ENCODE measurements at regions not wholly inside any gene's neighbourhood (a gene's known extent, or its start where the extent isn't known, plus 50 kb on each side); places are given as distances from the start of the nearest gene placed in this dataset.
"Not testable (repeated sequence)": the region's sequence is repeated elsewhere in the genome, so short reads cannot be mapped to it uniquely, and the experiment has no call there.

DNA sequence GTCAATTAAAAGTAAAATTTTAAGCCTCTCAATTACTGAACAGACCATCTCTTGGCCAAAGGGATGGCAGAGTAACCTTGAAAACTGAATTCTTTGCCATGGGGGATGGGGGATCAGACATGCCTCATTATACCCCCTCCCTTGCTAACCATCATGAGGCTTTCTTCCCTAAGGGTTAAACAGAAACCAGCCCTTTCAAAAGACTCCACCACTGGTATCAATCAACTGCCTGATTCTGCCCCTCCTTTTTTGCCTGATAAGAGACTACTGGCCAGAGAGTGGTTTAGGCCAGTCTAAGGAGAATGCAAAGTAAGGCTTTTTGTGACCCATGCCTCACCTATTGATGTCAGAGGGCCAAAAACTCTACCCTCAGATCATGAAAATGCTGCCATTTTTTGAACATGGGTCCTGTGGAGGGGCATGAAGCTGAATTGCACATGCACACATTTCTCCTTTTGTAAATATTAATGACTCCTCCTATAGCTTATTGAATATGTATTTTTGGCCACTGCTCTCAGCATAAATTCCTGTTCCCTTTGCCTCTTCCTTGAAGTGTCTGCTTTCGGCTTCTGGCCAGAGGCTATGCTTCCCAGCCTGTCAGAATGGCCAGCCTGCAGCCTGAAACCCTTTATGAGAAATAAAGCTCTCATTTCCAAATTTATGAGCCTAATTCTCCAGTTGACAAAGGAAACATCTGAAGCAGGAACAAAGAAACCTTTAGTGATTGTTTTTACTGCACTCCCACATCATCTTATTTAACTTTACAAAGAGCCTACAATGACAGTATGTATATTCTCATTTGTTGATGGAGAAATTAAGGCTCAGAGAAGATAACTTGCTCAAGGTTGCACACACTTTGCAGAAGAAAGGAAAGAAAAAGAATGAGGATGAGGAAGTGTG is 270.7 kb upstream of the CELF4 start:
- Histone ChIP-seq H3K4me3 (replicated peaks in 1 of 3; ENCODE audit: insufficient read depth in 1 of 3, low read depth in 1 of 3, low read length in 3 of 3) (no peak overlapping the region), H3K9me3 (replicated peaks; ENCODE audit: control insufficient read depth, insufficient read depth, low read length) (peaks cover 4% of the 10 kb centered on the region), H3K27me3 (ENCODE audit: control insufficient read depth in 2 of 2, insufficient read depth in 2 of 2, low read length in 2 of 2) (no peaks in the 10 kb centered on the region), H3K79me2 (ENCODE audit: control insufficient read depth, insufficient read depth, low read length) (no peaks in the 10 kb centered on the region), H3K36me3 (ENCODE audit: control insufficient read depth in 2 of 2, extremely low read depth in 1 of 2, insufficient read depth in 2 of 2, low read length in 2 of 2) (no peaks in the 10 kb centered on the region), H3K9me1 (replicated peaks; ENCODE audit: control insufficient read depth, extremely low read depth, insufficient read depth, low read length) (no peaks in the 10 kb centered on the region), H3K4me1 (ENCODE audit: control insufficient read depth, extremely low read depth, insufficient read depth, low read length) (no peaks in the 10 kb centered on the region), H3K9ac (replicated peaks; ENCODE audit: extremely low read depth, insufficient read depth, low read length) (no peak overlapping the region), H3K27ac (ENCODE audit: insufficient read depth, low read depth, low read length) (no peak overlapping the region), H2AFZ (ENCODE audit: low read depth, low read length) (no peak overlapping the region), H3K4me2 (ENCODE audit: insufficient read depth, low read length) (no peak overlapping the region), H4K20me1 (replicated peaks; ENCODE audit: control insufficient read depth, extremely low read depth, insufficient read depth, low read length) (no peaks in the 10 kb centered on the region)
- POLR2A ChIA-PET = no interaction called here
- TF ChIP-seq MYC (IDR thresholded peaks at IDR 0.05; ENCODE audit: low read depth, low read length) = no peak
- no peak for TF ChIP-seq CTCF (IDR thresholded peaks at IDR 0.05; ENCODE audit: extremely low read depth in 1 of 2, insufficient read depth in 1 of 2, low read depth in 1 of 2, low read length in 2 of 2)
- TF ChIP-seq FOS (IDR thresholded peaks at IDR 0.05; ENCODE audit: borderline replicate concordance, insufficient read depth, low read length) = no peak
- TF ChIP-seq GATA2 (IDR thresholded peaks at IDR 0.05; ENCODE audit: insufficient read depth, insufficient read length, low read depth, low read length) = no peak
- TF ChIP-seq JUN (IDR thresholded peaks at IDR 0.05; ENCODE audit: borderline replicate concordance, insufficient read depth, insufficient read length, low read depth) = no peak
- TF ChIP-seq, protein P1, sequence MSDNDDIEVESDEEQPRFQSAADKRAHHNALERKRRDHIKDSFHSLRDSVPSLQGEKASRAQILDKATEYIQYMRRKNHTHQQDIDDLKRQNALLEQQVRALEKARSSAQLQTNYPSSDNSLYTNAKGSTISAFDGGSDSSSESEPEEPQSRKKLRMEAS (IDR thresholded peaks at IDR 0.05; ENCODE audit: insufficient read depth, insufficient read length) = no peak
- TF ChIP-seq POLR2A (IDR thresholded peaks at IDR 0.05; ENCODE audit: low read depth, low read length) = no peak
- TF ChIP-seq EZH2 (IDR thresholded peaks at IDR 0.05; ENCODE audit: borderline replicate concordance, low read depth, low read length, severe bottlenecking) = no peak
- no peak for TF ChIP-seq POLR2AphosphoS5 (IDR thresholded peaks at IDR 0.05; ENCODE audit: insufficient read depth, low read depth, low read length)
- CTCF ChIA-PET = no interaction called here
- no TSS peak for BruUV-seq (replicated peaks)
- dilution Hi-C loops (cut with MboI; ENCODE audit: extremely low pct_ligation_motif_present, low sequenced_read_pairs) = no loop called here
- no peak for DNase-seq (ENCODE audit: low read depth, low spot score)
- intact Hi-C loops (cut with micrococcal nuclease) = no loop called here
- no peak for FAIRE-seq

DNA sequence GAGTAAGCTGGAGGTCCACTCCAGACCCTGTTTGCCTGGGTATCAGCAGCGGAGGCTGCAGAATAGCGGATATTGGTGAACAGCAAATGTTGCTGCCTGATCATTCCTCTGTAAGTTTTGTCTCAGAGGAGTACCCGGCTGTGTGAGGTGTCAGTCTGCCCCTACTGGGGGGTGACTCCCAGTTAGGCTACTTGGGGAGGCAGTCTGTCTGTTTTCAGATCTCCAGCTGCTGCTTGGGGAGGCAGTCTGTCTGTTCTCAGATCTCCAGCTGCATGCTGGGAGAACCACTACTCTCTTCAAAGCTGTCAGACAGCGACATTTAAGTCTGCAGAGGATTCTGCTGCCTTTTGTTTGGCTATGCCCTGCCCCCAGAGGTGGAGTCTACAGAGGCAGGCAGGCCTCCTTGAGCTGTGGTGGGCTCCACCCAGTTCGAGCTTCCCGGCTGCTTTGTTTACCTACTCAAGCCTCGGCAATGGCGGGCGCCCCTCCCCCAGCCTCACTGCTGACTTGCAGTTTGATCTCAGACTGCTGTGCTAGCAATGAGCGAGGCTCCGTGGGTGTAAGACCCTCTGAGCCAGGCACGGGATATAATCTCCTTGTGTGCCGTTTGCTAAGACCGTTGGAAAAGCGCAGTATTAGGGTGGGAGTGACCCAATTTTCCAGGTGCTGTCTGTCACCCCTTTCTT is 266.6 kb upstream of the CELF4 start:
- H3K9ac ChIP-seq (replicated peaks; ENCODE audit: extremely low read depth, insufficient read depth, low read length); H3K4me1 ChIP-seq (ENCODE audit: control insufficient read depth, extremely low read depth, insufficient read depth, low read length); intact Hi-C loops (cut with micrococcal nuclease); H3K9me1 ChIP-seq (replicated peaks; ENCODE audit: control insufficient read depth, extremely low read depth, insufficient read depth, low read length); DNase-seq (ENCODE audit: low read depth, low spot score); H3K36me3 ChIP-seq (ENCODE audit: control insufficient read depth in 2 of 2, extremely low read depth in 1 of 2, insufficient read depth in 2 of 2, low read length in 2 of 2); H2AFZ ChIP-seq (ENCODE audit: low read depth, low read length); BruUV-seq (replicated peaks); H3K4me3 ChIP-seq (replicated peaks in 1 of 3; ENCODE audit: insufficient read depth in 1 of 3, low read depth in 1 of 3, low read length in 3 of 3); H3K79me2 ChIP-seq (ENCODE audit: control insufficient read depth, insufficient read depth, low read length); H4K20me1 ChIP-seq (replicated peaks; ENCODE audit: control insufficient read depth, extremely low read depth, insufficient read depth, low read length); H3K27me3 ChIP-seq (ENCODE audit: control insufficient read depth in 2 of 2, insufficient read depth in 2 of 2, low read length in 2 of 2); H3K9me3 ChIP-seq (replicated peaks; ENCODE audit: control insufficient read depth, insufficient read depth, low read length); dilution Hi-C loops (cut with MboI; ENCODE audit: extremely low pct_ligation_motif_present, low sequenced_read_pairs); H3K27ac ChIP-seq (ENCODE audit: insufficient read depth, low read depth, low read length); H3K4me2 ChIP-seq (ENCODE audit: insufficient read depth, low read length); FAIRE-seq; CTCF ChIA-PET; POLR2A ChIA-PET: not testable (repeated sequence)

Measured in endothelial cell of umbilical vein (primary cell).